Epithelial cell of esophagus (primary cell): ENCODE measurements at regions not wholly inside any gene's neighbourhood (a gene's known extent, or its start where the extent isn't known, plus 50 kb on each side); places are given as distances from the start of the nearest gene placed in this dataset.
A peak's percentile ranks its signal among the peaks of the same experiment; 100 is the strongest.

Experiments used
- DNase-seq: peaks from one replicate; pipeline ENCODE4 v3.0.0; 2010; ENCODE audit warnings: low read depth
- H3K4me3 ChIP-seq: 2 replicates; pipeline ENCODE4 v1.5.1; 2011; ENCODE audit warnings: mild to moderate bottlenecking, low read length, control low read depth
- TF ChIP-seq, protein P1 (sequence below): IDR thresholded peaks from 2 replicates; pipeline ENCODE4 v1.5.1; 2011; ENCODE audit warnings: low read depth, mild to moderate bottlenecking, low read length, control low read depth, inconsistent platforms; ENCODE audit not compliant: insufficient read depth; ENCODE audit errors: missing control alignments

GRCh38 chr4:37051866-37052265 is 192.7 kb upstream of the NWD2 start:
- H3K4me3 ChIP-seq = no peak overlapping the region
- no peak for DNase-seq
- TF ChIP-seq, protein P1, sequence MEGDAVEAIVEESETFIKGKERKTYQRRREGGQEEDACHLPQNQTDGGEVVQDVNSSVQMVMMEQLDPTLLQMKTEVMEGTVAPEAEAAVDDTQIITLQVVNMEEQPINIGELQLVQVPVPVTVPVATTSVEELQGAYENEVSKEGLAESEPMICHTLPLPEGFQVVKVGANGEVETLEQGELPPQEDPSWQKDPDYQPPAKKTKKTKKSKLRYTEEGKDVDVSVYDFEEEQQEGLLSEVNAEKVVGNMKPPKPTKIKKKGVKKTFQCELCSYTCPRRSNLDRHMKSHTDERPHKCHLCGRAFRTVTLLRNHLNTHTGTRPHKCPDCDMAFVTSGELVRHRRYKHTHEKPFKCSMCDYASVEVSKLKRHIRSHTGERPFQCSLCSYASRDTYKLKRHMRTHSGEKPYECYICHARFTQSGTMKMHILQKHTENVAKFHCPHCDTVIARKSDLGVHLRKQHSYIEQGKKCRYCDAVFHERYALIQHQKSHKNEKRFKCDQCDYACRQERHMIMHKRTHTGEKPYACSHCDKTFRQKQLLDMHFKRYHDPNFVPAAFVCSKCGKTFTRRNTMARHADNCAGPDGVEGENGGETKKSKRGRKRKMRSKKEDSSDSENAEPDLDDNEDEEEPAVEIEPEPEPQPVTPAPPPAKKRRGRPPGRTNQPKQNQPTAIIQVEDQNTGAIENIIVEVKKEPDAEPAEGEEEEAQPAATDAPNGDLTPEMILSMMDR = no peak

- no peak overlapping the region for H3K4me3 ChIP-seq
- DNase-seq = no peak
- TF ChIP-seq, protein P1 = no peak
Observed at GRCh38 chr4:37054531-37055077, 189.9 kb upstream of the NWD2 start.

DNA sequence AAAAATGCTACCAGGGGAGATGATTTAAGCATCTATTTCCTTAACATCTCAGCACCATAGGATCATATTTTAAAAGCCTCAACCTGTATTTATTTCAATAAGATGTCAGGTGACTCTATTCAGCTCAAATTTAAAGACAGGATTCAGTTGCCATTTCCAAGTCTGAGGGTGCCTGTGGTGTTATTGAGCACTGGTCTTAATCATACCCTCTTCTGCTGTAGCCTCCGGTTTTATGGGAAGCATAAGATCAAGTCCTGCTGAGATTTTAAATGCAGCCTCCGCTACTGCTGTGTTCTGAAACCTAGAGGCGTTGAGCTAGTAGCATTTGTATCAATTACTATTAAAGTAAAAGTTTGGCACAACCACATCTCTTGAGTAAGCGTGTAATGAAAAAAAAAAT is 185.7 kb upstream of the NWD2 start:
- DNase-seq = no peak

GRCh38 chr4:37066159-37066558 is 178.4 kb upstream of the NWD2 start:
- TF ChIP-seq, protein P1 = no peak
- H3K4me3 ChIP-seq = no peak overlapping the region
- peak; percentile 2 for DNase-seq

More for the DNA sequence above, 185.7 kb upstream of the NWD2 start:
- TF ChIP-seq, protein P1 = no peak
- H3K4me3 ChIP-seq = no peak overlapping the region

GRCh38 chr4:37068580-37068979 is 176.0 kb upstream of the NWD2 start:
- DNase-seq = no peak
- no peak overlapping the region for H3K4me3 ChIP-seq
- TF ChIP-seq, protein P1 = no peak

DNA sequence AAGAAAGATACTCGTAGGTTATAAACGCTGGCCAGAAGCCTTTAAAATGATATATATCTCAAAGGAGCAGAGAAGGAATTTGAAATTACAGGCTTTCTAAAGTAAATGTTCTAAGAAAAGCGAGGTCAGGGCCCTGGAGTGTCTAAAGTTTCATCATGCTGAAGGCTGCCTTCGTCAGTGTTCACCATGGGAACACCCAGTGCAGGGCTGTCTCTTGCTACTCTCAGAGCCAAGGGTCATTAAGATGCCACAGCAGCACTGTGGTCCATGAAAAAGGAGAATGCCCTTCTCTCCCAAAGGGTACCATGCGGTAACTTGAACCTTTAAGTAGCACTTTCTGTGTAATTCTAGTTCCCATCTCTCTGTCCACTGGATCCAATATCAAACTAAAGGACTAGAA is 174.5 kb upstream of the NWD2 start:
- no peak overlapping the region for H3K4me3 ChIP-seq
- TF ChIP-seq, protein P1 = no peak
- no peak for DNase-seq

- TF ChIP-seq, protein P1 = no peak
- no peak overlapping the region for H3K4me3 ChIP-seq
- no peak for DNase-seq
Observed at GRCh38 chr4:37071576-37071975, 173.0 kb upstream of the NWD2 start.
